BE2C (cell line): ENCODE measurements at regions not wholly inside any gene's neighbourhood (a gene's known extent, or its start where the extent isn't known, plus 50 kb on each side); places are given as distances from the start of the nearest gene placed in this dataset.

ENCODE experiments used
- DNase-seq: peaks from one replicate; pipeline ENCODE4 v3.0.0-alpha.2; 2020
- H3K27me3 ChIP-seq: fragments of 250-450 bp; sonication (Bioruptor Pico); 2 replicates; pipeline ENCODE4 v1.5.1; 2020; ENCODE audit warnings: mild to moderate bottlenecking
- H3K36me3 ChIP-seq: fragments of 250-450 bp; sonication (Bioruptor Pico); 2 replicates; pipeline ENCODE4 v1.5.1; 2020; ENCODE audit warnings: mild to moderate bottlenecking
- H3K4me1 ChIP-seq: fragments of 250-450 bp; sonication (Bioruptor Pico); 2 replicates; pipeline ENCODE4 v1.5.1; 2020
- H3K4me3 ChIP-seq: 2 replicates; pipeline ENCODE4 v1.5.1; 2011; ENCODE audit warnings: low read depth, low read length
- H3K9me3 ChIP-seq: fragments of 250-450 bp; sonication (Bioruptor Pico); 2 replicates; pipeline ENCODE4 v1.5.1; 2020
- CTCF ChIP-seq: IDR thresholded peaks from 2 replicates; pipeline ENCODE4 v1.5.1; 2012; ENCODE audit warnings: mild to moderate bottlenecking, low read depth, low read length

DNA sequence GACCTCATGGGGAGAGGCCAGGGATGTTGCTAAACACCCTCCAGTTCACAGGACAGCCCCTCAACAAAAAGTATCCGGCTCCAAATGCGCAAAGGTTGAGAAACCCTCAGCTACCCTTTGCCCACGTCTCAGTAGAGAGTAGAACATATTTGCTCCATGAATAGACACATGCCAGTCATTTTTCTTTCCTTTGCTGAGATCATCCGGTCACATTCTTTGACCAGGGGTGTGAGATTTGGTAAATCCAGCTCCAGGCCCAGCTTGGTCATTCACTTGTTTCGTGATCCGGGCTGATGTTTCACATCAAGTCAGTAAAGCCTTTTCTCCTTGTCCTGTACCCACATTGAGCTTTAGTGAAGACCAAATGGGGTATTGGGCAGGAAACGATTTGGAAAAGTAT is 83.6 kb upstream of the LHX5 start:
- TF ChIP-seq CTCF = no peak
- Histone ChIP-seq H3K9me3 (no peaks in the 10 kb centered on the region), H3K4me1 (no peaks in the 10 kb centered on the region), H3K36me3 (no peaks in the 10 kb centered on the region), H3K27me3 (0 out of 2 replicates have a peak, but pooled peaks cover 6% of the 10 kb centered on the region), H3K4me3 (no peak overlapping the region)
- no peak for DNase-seq

DNA sequence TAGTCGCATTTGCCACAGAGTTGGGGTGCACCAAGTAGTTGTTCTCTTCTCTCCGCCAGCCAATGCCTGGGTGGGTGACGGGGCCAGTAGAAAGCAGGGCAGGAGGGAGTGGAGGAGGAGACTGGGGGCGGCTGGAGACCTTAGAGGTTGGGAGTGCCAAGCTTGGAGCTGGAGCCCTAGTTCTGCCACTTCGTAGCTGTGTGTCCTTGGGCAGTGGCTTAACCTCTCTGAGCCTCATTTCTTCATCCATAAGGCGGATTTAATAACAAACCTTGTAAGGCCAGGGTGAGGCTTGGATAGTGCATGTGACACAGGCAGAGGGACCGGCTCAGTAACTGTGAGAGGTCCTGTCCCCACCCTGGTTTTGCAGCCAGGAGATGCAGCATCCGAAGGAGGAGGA is 81.1 kb upstream of the LHX5 start:
- Histone ChIP-seq H3K27me3 (peaks cover 8% of the 10 kb centered on the region; the same call in 1 of the 2 replicates), H3K36me3 (no peaks in the 10 kb centered on the region), H3K4me3 (no peak overlapping the region), H3K4me1 (no peaks in the 10 kb centered on the region), H3K9me3 (no peaks in the 10 kb centered on the region)
- TF ChIP-seq CTCF = no peak
- no peak for DNase-seq

DNA sequence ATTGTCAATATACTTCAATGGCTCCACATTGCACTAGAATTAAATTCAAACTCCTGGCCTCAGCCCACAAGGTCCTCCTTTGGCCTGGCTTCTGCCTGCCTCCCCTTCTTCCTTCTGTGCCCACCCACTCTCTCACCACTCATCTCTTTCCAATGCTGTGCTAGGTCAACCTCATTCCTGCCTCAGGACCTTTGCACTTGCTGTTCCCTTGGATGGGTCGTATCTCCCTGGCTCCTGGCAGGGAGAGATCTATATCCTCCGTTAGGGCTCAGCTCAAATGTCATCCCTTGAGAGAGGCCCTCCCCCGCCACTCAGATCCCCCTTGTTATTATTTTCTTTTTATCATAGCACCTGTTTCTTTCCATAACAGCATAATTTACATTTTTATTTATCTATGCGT is 79.9 kb upstream of the LHX5 start:
- no peak for TF ChIP-seq CTCF
- no peaks in the 10 kb centered on the region for H3K9me3 ChIP-seq
- no peaks in the 10 kb centered on the region for H3K4me1 ChIP-seq
- no peak overlapping the region for H3K4me3 ChIP-seq
- H3K36me3 ChIP-seq = no peaks in the 10 kb centered on the region
- H3K27me3 ChIP-seq = peaks cover 4% of the 10 kb centered on the region; the same call in 1 of the 2 replicates
- DNase-seq = no peak

GRCh38 chr12:113548467-113548866 is 76.8 kb upstream of the LHX5 start:
- Histone ChIP-seq H3K4me3 (no peak overlapping the region), H3K27me3 (peaks cover 4% of the 10 kb centered on the region; the same call in 1 of the 2 replicates), H3K36me3 (no peaks in the 10 kb centered on the region), H3K4me1 (no peaks in the 10 kb centered on the region), H3K9me3 (no peaks in the 10 kb centered on the region)
- DNase-seq = no peak
- TF ChIP-seq CTCF = no peak

- DNase-seq = no peak
- Histone ChIP-seq H3K4me3 (no peak overlapping the region), H3K27me3 (peaks cover 4% of the 10 kb centered on the region), H3K9me3 (no peaks in the 10 kb centered on the region), H3K4me1 (no peaks in the 10 kb centered on the region), H3K36me3 (no peaks in the 10 kb centered on the region)
- TF ChIP-seq CTCF = no peak
These were observed 75.5 kb upstream of the LHX5 start for GRCh38 chr12:113546916-113547863.

DNA sequence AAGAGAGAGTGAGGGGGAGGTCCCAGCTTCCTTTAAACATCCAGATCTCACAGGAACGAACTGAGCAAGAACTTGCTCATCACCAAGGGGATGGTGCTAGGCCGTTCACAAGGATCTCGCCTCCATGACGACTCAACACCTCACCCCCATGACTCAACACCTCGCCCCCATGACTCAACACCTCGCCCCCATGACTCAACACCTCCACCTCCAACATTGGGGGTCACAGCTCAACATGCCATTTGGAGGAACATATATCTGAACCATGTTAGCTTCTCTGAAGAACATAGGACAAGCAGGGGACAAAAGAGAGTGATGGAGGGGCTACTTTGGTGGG is 66.0 kb upstream of the LHX5 start:
- TF ChIP-seq CTCF = no peak
- Histone ChIP-seq H3K9me3 (no peaks in the 10 kb centered on the region), H3K36me3 (no peaks in the 10 kb centered on the region), H3K4me3 (no peak overlapping the region), H3K27me3 (peaks cover 15% of the 10 kb centered on the region), H3K4me1 (no peaks in the 10 kb centered on the region)
- no peak for DNase-seq
